GM21447 (cell line): ENCODE measurements at regions not wholly inside any gene's neighbourhood (a gene's known extent, or its start where the extent isn't known, plus 50 kb on each side); places are given as distances from the start of the nearest gene placed in this dataset.

Experiments used
- ATAC-seq: cut with Tn5 transposase; IDR thresholded peaks from one replicate; pipeline ENCODE4 v1.9.1; 2021; ENCODE audit not compliant: unreplicated experiment

DNA sequence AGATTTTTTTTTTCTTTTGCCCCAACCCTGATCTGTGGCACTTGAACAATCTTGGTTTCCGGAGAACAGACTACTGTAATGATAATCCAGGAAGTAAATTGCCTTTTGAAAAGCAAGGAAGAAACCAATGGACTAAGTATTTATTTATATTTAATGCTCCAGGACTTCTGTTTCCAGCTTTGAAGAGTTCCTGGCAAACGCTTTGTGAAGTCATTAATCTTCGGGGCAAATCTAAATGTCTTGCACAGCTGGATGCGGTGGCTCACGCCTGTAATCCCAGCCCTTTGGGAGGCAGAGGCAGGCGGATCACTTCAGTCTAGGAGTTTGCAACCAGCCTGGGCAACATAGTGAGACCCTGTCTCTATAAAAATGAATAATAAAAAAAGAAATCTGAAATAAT, 135.1 kb upstream of the GATA6 start:
- ATAC-seq: no peak

GRCh38 chr18:22040533-22040932, 128.9 kb upstream of the GATA6 start:
- no peak for ATAC-seq

GRCh38 chr18:22043837-22044236, 125.6 kb upstream of the GATA6 start:
- no peak for ATAC-seq

DNA sequence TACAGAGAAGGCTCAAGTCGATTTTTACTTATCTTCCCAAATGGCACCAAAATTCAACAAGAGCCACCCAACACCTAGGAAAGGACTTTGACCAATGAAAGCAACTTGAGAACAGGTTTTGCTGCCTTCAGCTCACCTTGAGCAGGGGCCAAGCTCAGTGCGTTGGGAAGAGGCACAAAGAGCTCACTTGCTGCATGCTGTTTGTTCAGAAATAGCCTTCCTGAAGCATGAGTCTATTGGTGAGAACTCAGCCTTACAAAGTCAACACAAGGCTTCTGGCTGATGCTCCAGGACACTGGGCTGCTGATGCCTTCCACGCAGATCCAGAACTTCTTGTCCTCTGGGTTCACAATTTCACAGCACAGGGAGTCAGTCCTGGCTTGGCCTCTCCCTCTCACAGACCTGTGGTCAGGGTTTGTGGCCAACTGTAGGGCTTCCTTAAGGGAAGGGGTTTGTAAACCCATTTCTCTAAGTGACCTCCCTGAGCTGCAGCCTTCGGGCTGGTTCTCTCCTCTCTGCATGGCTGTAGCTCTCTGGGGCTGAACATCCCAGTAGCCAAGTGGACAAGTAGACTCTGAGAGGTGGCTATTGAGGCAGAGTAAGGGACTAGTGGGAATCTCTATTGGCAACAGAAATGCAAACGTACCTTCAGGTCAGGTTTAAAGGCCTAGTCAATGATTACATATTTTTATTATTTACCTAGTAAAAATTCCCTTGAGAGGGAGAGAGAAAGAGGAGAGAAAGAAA, 124.7 kb upstream of the GATA6 start:
- no peak for ATAC-seq

GRCh38 chr18:22045221-22045918, 124.0 kb upstream of the GATA6 start:
- ATAC-seq: no peak

- no peak for ATAC-seq
Measured at GRCh38 chr18:22046473-22046872, 122.9 kb upstream of the GATA6 start.

DNA sequence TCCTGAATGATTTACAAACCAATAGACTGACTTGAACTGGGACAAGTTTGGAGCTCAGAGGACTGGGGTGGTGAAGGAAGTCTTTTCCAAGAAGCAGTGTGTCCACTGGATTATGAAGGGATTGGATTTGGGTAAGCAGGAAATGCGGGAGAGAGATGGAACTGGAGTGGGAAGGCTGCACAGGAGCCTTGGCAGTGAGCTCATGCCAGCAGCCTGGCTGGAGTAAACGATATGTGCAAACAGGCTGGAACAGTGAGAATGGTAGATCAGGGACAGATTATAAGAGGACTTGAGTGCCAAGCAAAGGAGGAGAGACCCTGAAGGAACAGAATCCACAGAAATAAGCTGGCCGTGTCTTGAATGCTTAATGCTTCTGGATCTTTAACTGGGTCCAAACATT, 121.9 kb upstream of the GATA6 start:
- no peak for ATAC-seq

GRCh38 chr18:22048221-22048620, 121.2 kb upstream of the GATA6 start:
- no peak for ATAC-seq

DNA sequence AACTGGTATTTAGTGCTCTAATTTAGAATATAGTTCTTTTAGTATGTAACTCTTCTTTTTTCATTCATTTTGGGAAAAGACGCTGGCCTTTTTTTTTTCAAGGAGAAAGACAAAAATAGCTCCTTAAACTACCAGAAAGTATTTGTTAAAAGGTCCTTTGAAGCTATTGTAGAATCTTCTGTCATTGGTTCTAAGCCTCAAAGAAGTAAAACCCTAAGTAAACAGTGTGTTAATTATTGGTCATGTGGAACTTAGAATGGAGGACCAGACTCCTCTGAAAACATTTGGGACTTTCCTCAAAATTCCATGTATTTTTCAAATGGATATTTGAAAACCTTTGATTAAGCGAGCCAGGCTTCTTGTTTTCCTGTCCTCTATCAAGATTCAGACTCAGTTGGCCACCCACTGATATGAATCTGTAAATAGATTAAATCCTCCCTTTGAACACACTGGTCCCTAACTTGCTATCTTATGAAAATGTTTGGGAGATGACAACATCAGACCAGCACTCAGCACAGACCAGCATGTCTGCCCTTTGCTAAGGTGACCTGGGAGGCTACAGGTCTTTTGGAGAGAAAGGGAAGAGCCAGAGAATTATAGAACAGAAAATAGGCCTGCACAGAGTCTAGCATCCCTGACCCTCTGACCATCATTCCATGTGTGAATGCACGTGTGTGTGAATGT, 120.3 kb upstream of the GATA6 start:
- no peak for ATAC-seq

GRCh38 chr18:22052405-22053105, 116.8 kb upstream of the GATA6 start:
- ATAC-seq: no peak

DNA sequence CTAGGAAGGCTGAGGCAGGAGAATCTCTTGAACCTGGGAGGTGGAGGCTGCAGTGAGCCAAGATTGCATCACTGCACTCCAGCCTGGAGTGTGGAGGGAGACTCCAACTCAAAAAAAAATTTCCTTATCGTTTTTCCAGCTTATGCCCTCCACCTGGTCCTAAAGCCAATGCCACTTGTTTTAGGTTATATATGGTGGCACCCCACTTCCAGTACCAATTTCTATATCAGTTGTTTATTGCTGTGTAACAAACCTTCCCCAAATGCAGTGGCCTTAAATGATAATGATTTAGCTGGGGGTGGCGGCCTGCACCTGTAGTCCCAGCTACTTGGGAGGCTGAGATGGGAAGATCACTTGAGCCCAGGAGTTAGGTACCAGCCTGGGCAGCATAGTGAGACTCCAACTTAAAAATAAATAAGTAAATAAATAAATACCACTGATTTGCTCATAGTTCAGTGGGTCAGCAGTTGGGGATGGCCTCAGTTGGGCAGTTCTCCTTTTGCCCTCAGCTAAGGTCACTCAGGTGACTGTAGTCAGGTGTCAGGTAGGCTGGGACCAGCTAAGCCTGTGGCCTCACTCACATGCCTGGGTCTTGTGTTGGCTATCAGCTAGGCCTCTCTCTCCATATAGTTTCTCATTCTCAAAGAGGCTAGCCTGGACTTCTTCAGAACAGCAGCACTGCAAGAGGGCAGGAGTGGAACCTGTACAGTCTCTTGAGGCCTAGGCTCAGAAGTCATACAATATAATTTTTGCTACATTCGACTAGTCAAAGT, 113.7 kb upstream of the GATA6 start:
- no peak for ATAC-seq

DNA sequence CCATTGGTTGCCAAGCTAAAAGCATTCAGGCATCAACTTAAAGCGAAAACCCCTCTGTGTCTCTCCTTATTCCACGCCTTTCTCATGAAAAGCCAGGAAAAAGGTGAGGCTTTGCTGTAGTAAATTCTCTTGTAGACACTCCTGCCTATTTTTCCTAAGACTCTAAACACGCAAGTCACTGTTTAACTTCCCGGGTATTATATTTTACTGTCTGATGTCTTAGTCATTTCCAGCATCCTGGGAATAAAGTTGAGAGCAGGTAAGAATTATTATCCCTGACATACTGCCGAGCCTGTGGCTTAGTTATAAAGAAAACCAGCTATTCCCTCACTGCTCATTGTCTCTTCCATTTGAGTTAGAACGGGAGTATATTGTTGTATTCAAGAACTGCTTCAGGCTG, 112.4 kb upstream of the GATA6 start:
- no peak for ATAC-seq

- no peak for ATAC-seq
Measured at GRCh38 chr18:22057908-22058527, 111.4 kb upstream of the GATA6 start.

DNA sequence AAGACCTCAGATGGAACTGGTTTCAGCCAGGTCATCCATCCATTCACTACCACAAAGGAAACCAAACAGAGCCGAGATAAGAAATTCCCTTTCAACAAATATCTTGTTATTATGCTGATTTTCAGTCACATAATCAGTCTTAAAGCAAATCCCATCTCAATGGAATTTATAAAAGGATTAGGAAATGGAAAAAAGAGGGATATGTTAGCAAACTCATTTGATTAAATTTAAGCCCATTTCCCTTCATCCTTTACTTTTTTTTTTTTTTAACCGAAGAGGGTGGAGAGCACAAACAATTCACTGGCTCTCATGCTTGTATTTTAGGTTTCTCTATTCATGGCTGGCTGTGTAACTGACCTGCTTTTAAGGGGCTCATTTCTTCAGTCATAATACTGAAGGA, 109.0 kb upstream of the GATA6 start:
- ATAC-seq: no peak

- no peak for ATAC-seq
Measured at GRCh38 chr18:22063102-22063501, 106.3 kb upstream of the GATA6 start.

- no peak for ATAC-seq
Measured at GRCh38 chr18:22063672-22064071, 105.7 kb upstream of the GATA6 start.

- no peak for ATAC-seq
Measured at GRCh38 chr18:22064581-22064980, 104.8 kb upstream of the GATA6 start.

GRCh38 chr18:22065311-22065710, 104.1 kb upstream of the GATA6 start:
- no peak for ATAC-seq

DNA sequence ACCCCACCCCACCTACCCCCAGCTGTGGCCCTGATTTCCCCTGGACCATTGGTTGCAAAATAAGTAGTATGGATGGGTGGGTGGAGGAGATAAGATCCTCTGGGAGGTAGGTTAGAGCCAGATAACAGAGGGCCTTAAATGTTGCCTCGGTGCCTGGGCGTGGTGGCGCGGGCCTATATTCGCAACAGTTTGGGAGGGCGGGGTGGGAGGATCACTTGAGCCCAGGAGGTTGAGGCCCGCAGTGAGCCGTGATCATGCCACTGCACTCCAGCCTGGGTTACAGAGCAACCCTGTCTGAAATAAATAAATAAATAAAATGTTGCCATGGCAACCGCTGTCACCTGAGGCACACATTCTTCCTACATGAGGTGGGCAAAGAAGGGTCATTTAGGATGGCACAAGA, 103.3 kb upstream of the GATA6 start:
- no peak for ATAC-seq

DNA sequence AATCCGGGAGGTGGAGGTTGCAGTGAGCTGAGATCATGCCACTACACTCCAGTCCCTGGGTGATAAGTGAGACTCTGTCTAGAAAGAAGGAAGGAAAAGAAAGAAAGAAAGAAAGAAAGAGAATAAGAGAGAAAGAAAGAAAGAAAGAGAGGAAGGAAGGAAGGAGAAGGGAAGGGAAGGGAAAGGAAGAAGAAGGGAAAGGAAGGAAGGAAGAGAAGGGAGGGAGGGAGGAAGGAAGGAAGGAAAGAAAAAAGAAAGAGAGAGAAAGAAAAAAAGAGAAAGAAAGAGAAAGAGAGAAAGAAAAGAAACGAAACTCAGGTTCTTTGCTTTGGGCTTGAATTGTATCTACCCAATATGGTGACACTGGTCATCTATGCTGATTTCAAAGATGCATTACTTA, 102.3 kb upstream of the GATA6 start:
- no peak for ATAC-seq
